IMR-90 (cell line): ENCODE measurements at regions not wholly inside any gene's neighbourhood (a gene's known extent, or its start where the extent isn't known, plus 50 kb on each side); places are given as distances from the start of the nearest gene placed in this dataset.

Source experiments
- BHLHE40 ChIP-seq: fragments of 150-350 bp; IDR thresholded peaks from 2 replicates; pipeline ENCODE4 v1.6.1; 2016; ENCODE audit warnings: mild to moderate bottlenecking, low read depth, low read length
- TF ChIP-seq, protein P1 (sequence below): conservative IDR thresholded peaks from 2 replicates; pipeline ENCODE4 v1.5.1; 2012; ENCODE audit warnings: mild to moderate bottlenecking, low read depth, low read length, improper control_type of control experiment

DNA sequence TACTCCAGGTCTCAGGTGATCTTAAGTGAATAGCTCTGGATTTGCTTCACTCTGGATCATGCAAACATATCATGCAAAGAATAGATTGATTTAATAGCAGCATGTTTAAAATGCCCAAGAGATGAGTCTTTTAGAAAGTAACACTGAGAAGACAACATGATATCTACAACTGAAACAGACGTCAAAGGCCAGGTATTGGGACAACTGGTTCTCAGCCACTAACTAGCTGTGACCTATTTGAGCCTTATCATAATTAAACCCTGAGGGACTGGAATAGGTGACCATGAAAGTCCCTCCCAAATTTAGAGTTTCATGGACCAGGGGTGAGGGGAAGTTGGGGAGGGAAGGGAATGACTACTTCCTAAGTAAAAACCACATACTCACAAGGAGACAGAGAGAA lies 95.7 kb downstream of the NIBAN1 start:
- TF ChIP-seq, protein P1, sequence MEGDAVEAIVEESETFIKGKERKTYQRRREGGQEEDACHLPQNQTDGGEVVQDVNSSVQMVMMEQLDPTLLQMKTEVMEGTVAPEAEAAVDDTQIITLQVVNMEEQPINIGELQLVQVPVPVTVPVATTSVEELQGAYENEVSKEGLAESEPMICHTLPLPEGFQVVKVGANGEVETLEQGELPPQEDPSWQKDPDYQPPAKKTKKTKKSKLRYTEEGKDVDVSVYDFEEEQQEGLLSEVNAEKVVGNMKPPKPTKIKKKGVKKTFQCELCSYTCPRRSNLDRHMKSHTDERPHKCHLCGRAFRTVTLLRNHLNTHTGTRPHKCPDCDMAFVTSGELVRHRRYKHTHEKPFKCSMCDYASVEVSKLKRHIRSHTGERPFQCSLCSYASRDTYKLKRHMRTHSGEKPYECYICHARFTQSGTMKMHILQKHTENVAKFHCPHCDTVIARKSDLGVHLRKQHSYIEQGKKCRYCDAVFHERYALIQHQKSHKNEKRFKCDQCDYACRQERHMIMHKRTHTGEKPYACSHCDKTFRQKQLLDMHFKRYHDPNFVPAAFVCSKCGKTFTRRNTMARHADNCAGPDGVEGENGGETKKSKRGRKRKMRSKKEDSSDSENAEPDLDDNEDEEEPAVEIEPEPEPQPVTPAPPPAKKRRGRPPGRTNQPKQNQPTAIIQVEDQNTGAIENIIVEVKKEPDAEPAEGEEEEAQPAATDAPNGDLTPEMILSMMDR, result no peak
- TF ChIP-seq BHLHE40, result no peak
